Cerebellar cortex (tissue), 1 donor: ENCODE measurements at regions not wholly inside any gene's neighbourhood (a gene's known extent, or its start where the extent isn't known, plus 50 kb on each side); places are given as distances from the start of the nearest gene placed in this dataset.

Experiments used
- DNase-seq: peaks from one replicate; pipeline ENCODE4 v3.0.0-alpha.2; 2015; ENCODE audit warnings: low spot score

DNA sequence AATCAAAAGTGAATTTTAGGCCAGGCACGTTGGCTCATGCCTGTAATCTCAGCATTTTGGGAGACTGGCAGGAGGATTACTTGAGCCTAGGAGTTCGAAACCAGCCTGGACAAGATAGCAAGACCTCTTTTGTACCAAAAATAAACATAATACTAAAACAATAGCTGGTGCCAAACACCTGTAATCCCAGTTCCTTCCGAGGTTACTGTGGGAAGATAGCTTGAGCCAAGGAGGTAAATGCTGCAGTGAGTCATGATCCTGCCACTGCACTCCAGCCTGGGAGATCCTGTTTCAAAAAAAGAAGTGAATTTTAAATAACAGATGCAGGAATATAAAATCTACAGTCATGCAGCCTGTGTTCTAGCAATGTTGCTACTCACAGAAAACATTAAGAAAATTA lies 488.3 kb downstream of the PPARGC1A start:
- DNase-seq, result no peak

DNA sequence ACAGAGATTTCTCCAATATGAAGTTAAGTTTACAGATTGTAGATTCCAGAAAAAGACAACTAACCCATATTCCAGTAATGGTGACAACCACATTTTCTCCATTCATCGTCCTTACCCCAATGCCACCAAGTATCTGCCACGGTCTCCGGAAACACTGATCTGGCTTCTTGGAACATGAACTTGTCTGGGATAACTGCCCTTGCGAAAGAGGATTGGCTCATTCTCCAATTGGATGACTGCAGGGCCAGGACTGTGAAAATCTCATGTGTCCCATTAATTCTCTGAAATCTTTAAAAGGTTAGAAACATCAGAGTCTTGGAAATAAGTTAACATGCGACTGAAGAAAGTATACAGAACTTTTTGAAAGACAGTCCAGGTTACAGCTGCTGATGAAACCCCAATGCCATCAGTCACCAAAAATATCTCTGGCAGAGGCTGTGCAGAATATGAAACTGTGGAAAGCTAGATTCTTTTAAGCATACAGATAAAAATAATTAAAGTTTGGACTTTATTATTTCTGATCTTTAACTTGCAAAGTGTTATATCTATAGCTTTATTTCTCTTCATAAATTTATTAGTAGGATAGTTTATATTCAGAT lies 496.9 kb downstream of the PPARGC1A start:
- DNase-seq, result no peak

DNA sequence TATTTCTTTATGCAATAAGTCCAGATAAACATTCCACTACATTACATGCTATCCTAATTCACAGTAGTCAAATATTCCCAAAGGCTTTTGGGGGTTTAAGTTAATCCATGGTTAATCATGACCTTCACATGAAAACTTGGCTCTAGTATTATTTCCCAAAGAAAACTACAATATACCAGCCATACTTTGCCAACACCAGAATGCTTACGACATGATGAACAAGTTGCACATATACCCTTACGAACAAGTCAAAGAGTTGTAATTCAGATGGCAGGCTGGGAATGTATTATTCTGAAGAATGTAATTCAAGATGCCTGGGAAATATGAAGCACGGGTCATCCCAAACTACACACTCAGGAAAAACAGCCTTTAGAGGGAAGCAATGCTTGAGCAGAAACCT lies 499.6 kb downstream of the PPARGC1A start:
- DNase-seq, result no peak

DNA sequence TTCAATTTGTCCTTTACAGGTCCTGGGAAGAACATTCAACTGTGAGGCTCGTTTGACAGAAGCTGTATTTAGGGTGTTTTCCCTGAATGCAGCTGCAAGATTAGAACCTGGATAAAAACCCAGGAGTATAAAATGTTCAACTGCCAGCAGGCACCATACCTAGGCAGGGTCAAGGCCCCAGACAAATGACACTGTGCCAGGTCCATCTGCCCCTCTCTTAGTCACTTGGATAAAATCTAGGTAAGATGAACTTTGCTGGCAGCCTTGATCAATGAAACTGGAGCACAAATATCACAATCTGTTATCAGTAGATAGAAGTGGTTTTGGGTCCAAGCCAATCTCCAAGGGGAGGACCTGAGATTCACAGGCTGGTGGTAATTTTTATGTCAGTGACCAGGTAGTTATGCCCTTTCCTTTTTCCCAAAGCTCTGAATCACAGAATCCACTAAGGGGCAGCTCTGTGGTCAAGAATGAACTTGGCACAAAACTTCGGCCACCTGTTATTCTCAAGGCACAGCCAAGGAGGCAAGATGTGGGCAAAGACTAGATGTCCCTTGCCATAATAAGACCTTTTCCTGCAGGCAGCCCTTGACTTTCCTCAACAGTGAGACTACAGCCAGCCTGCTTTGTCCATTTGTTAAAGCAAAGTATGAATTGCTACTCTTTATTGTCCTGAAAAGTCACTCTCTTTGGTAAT lies 501.0 kb downstream of the PPARGC1A start:
- DNase-seq, result peak; percentile 10

DNA sequence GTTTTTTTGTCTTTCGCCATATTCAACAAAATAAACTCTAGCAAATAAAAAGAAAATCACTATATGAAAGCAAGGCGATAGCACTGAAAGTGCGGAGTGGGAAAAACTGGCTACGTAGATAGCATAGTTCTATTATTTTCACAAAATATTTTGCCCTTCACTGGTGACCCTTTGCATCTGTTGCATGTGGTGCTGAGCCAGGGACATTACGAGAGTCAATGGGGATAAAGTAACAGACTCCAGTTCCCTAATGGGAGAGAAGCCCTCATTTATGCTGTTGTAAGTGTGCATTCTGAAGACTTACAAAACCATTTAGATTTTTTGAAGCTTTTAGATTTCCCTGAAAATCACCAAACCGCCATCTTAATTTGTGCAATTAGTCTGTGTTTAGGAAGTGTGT lies 501.6 kb downstream of the PPARGC1A start:
- DNase-seq, result no peak

DNA sequence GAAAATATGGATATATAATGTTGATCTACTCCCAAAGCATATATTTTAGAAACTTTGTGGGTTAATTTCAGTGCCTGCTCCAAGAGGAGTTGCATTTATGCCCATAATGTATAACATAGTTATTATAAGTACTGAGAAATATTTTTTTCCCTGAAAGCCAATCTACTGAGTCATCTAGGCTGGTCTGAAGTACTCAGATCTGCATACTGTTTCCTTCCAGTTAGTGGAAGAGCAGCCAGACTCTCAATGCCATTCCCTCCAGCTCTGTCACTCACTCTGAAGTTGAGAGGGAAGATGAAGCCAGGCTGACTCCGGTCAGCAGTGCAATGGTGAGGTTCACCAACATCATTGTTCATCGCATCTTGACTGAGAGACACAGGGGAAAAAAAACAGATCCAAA lies 505.1 kb downstream of the PPARGC1A start:
- DNase-seq, result no peak

DNA sequence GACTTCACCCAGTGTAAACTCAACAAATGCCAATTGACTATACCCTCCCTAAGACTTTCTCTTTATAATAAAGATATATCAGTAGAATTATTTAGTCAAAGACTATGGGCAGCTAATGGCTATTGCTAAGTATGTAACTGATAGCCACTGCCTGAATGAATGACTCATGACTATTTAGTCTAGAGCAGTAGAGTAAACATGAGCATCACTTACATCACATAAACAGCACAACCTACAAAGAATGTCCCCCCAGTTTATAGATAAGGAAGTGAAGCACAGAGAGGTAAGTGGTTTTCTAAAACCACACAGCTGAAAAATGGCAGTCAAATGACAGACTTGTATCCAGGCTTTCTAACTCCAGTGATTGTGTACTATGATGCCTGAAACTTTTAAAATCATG lies 507.0 kb downstream of the PPARGC1A start:
- no peak for DNase-seq

DNA sequence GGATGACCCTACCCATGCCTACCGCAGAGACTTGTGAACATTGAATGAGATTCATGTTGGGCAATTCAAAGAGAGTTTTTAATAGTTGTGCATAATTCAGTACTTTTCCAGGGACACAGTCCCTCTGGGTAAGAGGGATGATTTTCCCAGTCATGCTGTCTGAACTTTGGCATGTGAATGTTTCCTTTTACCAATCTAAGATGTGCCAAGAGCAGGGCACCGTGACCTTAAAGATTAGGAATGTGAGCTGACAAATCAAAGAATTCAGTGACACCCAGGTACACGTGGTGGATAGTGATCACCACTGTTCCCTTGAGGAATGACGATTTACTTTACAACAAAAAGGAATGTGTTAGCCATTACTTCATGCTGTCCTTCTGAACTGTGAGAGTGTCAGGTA lies 515.6 kb downstream of the PPARGC1A start:
- DNase-seq, result no peak

DNA sequence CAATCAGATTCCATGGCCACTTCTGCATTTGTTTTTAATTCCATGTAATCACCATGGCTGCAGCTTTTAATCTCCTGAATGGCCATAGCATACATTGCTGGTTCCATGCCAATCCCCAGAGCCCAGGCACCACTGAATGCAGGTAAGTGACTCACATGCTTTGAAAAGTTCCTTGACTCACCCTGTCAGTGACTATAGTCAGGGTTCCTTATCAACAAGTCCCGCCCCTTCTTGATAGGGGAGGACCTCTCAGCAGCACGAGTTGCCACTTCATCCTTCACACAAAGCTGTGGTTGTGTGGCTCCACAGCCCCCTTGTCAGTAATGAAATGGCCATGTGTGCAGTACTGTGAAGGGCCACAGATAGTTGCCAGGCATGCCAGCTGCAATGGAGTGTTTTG lies 516.6 kb downstream of the PPARGC1A start:
- no peak for DNase-seq

DNA sequence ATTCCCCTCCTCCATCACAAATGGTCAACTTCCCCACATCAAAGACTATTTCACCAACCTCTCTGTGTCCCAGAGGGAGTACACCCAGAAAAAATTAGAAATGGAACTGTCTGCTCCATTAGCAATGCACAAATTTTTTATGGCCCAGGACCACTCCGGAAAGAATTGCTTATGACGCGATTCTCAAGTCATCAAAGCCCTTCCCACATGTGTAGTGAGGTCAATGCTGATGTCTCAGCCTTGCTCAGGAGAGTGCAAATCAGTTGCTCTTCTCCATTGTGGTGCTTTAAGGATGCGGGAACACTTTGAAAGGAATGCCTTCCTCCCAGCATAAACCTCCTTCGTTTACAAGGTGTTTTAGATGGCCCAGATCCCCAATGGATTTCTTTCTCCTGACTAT lies 518.3 kb downstream of the PPARGC1A start:
- DNase-seq, result no peak

DNA sequence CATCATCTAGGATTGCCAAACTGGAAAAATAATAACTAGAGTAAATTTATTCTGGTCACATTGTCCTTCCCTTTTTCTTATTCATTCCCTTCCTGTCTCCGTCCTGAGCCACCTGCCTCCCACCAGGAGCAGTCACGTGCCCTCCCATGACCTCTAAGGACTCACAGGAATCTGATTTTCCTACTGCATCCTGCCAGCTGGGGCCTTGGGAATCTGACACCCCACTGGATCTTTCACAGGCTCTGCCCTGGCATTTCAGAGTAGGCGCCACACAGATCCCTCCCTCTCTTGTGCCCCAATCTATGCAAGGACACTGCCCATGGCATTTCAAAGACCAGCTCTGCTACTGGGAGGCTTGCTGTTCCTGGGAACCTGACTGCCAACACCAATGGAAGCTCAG lies 520.5 kb downstream of the PPARGC1A start:
- DNase-seq, result no peak

DNA sequence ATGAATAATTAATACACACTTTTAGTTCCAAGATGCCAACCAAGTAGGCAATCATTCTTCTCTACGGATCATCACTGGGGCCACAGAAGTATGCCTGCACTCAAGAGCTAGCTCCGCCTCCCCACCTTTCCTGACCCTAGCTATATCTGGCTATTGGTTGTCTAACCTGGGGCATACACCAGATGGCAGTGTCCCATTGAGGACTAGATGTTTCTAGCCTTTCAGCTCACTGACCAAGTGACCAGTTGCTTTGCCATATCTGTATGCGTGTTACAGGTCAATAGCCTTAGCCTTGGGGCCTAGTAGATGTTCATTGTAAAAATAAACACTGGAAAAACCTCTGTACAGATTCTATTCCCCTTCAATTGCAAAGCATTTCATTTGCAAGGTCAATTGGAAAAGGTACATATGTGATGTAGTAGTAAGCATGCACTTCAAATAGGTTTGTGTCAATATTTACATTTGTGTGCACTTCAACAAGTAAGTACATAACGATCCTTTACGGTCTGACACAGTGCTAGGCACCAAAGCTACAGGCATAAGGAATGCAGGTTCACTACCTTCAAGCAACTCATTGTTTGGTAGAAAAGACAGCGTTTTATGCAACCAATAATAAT lies 521.7 kb downstream of the PPARGC1A start:
- peak; percentile 14 for DNase-seq

DNA sequence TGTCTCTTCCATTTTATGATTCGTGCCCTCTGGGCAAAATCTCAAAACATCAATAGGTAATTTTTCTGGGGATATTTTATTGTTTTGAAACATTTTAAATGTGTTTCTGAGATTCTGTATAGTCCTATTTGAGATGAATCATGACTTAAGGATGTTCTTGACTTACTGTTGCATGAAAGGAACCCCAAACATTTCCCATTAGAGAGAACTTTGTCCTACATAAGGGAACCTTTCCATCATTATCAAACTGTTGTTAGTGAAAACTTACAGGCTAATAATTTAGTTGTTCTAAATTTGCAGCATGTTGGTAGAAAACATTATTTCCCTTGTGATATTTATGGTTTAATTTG lies 523.3 kb downstream of the PPARGC1A start:
- no peak for DNase-seq

DNA sequence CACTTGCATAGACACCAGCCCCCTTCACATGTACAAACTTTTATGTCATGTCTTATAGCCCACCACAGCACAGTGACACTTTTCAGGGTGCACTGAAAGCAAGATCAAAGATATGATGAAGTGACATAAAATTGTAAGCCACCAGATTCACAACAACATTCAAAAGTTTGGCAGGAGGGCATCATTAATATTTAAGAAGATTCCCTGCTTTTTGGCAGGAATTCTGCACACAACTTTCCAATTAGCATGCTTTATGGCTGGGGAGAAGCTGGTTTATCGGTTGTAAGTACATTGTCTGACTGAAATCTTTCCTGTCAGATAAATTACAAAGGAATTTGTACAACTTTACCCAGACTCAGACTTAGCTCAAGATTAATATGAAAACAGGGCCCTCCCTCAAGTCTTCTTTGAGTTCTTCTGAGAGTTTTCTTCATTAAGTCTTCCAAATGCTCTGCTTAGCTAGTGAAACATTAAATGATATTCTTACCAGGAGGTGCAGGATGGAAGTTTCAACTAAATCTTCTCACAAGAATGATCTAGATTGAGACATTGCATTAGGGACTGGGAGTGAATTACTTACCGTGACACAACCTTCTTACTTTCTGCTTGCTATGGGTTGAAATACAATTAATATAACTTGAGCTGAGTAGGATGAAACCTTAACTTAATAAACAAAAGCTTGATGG lies 523.8 kb downstream of the PPARGC1A start:
- no peak for DNase-seq

DNA sequence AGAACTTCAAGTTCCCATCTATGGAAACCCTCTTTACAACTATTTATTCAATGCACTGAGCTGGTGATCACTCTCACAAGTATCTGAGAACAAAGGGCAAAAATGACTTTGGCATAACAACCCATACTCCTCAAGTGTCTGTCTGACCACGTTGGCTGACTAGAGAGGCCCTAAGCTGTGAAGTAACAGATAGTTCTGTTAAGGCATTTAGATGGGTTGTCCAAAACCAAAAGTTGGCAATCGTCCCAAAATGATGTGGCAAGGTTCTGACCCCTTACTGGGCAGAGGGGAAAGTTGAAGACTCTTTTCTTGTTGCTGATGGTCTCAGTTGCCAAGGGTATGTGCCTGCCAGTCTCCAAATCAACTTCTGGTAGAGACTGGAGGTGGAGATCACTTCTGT lies 524.8 kb downstream of the PPARGC1A start:
- no peak for DNase-seq

DNA sequence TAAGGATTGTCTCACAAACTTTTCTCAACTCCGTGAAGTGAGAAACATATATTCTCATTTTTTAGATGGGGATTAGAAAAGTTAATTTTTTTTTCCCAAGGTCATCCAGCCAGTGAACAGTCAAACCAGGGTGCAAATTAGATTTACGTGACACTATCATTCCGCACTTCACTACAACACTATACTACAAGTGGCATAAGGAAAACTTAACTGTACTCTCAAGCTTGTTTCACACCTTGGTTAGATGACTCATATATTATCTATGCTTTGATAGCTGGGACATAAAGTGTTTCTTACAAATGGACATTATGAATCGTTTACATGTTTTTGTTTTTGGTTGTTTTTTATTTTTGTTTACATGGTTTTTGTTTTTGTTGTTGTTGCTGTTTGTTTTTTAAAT lies 525.7 kb downstream of the PPARGC1A start:
- DNase-seq, result no peak

DNA sequence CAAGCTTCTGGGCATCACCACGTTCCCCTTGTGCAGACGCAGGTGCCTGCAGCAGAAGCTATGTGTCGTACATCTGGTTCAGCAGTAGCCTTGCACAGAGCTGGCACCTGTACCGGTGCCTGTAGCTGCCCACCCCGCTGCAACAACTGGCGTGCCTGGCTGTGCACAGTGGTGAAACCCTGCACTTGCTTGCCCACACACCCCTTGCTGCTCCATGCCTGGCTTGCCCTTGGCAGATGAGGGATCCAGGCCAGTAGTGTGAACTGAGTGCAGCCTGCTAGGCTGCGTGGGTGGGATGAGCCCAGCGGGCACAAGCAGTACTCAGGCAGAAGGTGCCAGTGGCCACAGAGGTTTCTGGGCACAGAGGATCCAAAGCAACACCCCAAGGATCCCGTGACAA lies 528.4 kb downstream of the PPARGC1A start:
- DNase-seq, result no peak

DNA sequence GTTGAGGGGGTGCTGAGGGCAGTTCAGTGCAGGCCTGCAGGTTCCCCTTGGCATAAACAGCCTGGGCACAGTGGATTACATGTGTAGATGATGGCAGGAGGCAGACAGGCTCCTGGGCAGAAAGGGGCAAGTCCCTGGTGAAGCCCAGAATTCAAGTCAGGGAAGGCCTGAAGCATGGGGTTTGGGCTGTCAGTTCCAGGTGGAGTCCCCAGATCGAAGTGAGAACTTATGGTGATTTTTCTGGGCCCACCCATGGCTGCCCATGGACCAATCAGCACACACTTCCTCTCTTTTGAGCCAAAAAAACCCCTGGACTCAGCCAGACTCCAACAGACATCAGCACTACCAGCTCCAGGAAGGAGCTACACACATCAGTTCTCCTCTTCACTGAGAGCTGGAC lies 529.1 kb downstream of the PPARGC1A start:
- DNase-seq, result no peak

DNA sequence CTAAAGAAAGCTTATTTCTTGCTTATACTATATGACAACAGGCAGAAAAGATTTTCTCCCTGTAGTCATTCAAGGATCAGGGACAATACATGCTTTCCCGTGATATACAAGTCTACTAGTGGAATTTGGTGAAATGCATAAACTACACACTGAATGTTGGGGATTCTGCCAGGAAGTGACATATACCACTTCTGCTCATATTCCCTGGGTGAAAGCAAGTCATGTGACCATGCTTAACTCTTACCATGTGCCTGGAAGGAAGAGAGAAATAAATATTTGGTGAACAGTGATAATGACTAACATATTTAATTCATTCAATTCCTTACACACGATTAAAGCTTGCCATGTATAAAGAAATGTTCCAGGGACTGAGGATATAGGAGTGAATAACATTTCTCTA lies 534.6 kb downstream of the PPARGC1A start:
- DNase-seq, result no peak

DNA sequence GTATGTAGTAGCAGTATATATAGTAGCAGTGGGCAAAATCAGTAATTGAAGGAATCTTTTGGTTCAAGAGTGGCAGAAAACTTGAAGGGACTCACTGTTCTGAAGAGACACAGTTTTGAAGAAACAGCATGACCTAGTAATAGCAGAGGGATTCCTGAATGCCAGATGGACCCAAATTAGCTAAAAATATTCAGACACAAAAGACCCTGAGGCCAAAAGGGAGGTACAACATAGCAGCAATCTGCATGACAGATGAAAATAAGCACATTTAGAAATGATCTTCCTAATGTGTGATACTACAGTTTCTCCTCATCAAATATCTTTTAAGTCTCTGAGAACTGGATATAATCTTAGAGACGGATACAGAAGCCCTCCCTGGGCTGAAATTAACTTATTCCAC lies 536.6 kb downstream of the PPARGC1A start:
- DNase-seq, result peak; percentile 5

DNA sequence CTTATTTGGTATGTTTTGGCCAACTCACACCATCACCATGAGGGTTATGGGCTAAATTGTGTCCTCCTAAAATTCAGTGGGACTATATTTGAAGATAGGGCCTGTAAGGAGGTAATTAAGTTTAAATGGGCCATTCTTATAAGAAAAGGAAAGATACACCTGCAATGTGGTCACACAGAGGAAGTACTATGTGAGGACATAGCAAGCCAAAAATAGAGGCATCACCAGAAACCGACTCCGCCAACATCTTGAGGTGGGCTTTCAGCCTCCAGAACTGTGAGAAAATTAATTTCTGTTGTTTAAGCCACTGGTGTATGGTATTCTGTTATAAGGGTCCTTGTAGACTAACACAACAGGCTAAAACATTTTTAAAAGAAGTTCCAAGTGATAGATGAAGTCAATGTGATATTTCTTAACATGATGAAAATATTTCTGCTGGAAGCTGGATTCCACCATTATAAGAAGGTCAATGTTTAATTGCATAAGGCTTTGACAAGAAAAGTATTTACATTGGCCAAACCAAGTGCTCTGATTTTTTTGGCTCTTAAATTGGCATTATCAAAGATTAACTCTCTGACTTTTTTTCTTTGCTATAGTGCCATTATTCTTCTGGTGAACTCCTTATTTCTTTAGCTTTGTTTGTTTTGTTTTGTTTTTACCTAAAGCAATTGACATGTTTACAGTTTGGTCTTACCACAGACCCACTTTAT lies 540.9 kb downstream of the PPARGC1A start:
- DNase-seq, result no peak

DNA sequence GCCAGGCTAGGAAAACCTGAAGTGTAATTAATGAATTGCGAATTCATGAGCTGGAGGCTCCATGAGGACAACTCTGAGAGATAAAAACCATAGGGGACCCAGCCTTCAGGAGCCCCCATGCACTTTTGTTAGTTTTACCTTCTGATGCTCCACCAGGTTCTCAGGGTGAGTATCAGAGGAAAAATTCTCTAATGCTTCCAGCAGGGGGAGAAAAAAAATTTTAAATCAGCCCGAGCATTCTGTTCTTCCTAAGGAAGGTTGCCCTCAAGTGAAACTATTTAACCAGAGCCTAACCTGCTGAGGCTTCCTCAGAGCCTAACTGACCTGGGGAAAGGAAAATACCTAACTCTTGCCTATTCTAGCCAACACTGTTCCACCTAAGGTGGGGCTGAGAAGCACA lies 552.6 kb downstream of the PPARGC1A start:
- no peak for DNase-seq
